ENCODE measurements at regions not wholly inside any gene's neighbourhood (a gene's known extent, or its start where the extent isn't known, plus 50 kb on each side); places are given as distances from the start of the nearest gene placed in this dataset.

DNA sequence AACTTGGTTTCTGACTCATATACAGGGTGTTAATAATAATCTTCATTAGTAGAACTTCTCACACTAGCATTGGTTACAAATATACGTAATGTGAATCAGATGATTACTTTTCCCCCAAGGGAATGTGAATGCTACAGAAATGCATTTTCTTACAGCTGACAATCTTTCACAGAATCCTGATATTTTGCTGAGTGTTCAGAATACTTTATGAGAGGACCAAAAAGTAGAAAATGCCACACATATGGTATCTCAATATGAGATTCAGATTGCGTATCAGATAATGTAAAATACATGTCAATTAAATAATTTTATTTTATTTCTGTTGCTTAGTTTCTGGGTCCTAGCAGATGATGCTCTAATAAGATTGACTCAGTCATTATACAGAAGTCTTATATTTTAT, 979.9 kb upstream of the GBE1 start:
- no peak for TF ChIP-seq CTCF (IDR thresholded peaks at IDR 0.05)
- TF ChIP-seq POLR2A (IDR thresholded peaks at IDR 0.05) = no peak
